ENCODE measurements at regions not wholly inside any gene's neighbourhood (a gene's known extent, or its start where the extent isn't known, plus 50 kb on each side); places are given as distances from the start of the nearest gene placed in this dataset.

DNA sequence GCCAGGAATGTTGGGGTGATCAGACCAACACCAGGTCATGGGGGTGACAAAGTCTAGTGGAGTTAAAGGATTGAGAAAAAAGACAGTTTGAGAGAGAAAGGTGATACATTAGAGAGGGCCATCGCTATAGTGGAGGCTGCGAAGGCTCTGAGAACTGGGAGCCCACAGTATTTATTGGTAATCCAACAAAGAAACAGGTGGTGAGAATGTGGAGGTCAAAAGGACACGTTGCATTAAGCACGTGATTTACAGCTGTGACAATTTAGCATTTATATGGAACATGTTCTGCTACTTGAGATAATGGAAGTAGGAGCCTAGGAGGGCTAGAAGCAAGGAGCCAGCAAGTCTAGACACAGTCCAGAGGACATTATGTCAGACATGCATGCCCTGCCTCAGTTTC is 2086.5 kb upstream of the C9orf72 start:
- TF ChIP-seq, protein P1, sequence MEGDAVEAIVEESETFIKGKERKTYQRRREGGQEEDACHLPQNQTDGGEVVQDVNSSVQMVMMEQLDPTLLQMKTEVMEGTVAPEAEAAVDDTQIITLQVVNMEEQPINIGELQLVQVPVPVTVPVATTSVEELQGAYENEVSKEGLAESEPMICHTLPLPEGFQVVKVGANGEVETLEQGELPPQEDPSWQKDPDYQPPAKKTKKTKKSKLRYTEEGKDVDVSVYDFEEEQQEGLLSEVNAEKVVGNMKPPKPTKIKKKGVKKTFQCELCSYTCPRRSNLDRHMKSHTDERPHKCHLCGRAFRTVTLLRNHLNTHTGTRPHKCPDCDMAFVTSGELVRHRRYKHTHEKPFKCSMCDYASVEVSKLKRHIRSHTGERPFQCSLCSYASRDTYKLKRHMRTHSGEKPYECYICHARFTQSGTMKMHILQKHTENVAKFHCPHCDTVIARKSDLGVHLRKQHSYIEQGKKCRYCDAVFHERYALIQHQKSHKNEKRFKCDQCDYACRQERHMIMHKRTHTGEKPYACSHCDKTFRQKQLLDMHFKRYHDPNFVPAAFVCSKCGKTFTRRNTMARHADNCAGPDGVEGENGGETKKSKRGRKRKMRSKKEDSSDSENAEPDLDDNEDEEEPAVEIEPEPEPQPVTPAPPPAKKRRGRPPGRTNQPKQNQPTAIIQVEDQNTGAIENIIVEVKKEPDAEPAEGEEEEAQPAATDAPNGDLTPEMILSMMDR (IDR thresholded peaks at IDR 0.05; ENCODE audit: low read length), result no peak
- no peak for TF ChIP-seq EZH2phosphoT487 (IDR thresholded peaks at IDR 0.05; ENCODE audit: low read length)
